D721Med (cell line): ENCODE measurements at regions not wholly inside any gene's neighbourhood (a gene's known extent, or its start where the extent isn't known, plus 50 kb on each side); places are given as distances from the start of the nearest gene placed in this dataset.

Source experiments
- DNase-seq: peaks from one replicate; pipeline ENCODE4 v3.0.0; 2011; ENCODE audit warnings: low spot score; ENCODE audit not compliant: insufficient read length
- FAIRE-seq: peaks from 2 replicates; lab custom pipeline; 2011; peaks lifted over from hg19 to GRCh38; lab: Jason Lieb, UNC
- TF ChIP-seq, protein P1 (sequence below): IDR thresholded peaks from 2 replicates; pipeline ENCODE4 v1.5.1; 2012; ENCODE audit warnings: mild to moderate bottlenecking, control low read depth; ENCODE audit not compliant: insufficient read depth; ENCODE audit errors: missing control alignments

DNA sequence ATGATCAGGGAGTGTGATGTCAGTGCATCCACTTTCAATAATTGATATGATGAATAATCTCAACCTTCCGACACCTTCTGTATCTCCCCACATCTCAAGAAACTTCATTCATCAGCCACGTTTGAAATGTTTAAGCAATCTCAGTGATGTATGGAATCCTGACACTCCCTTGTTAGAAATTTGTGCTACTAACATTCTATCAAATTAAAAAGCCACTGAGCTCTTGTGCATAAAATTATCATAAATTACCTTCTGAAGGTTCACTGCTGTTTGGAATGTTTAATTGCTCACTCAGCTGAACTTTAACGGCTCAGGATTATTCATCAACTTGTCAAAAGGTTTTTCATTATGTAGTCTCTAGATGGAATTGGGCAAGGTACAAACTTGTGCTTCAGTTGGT lies 108.4 kb upstream of the DPH6 start:
- TF ChIP-seq, protein P1, sequence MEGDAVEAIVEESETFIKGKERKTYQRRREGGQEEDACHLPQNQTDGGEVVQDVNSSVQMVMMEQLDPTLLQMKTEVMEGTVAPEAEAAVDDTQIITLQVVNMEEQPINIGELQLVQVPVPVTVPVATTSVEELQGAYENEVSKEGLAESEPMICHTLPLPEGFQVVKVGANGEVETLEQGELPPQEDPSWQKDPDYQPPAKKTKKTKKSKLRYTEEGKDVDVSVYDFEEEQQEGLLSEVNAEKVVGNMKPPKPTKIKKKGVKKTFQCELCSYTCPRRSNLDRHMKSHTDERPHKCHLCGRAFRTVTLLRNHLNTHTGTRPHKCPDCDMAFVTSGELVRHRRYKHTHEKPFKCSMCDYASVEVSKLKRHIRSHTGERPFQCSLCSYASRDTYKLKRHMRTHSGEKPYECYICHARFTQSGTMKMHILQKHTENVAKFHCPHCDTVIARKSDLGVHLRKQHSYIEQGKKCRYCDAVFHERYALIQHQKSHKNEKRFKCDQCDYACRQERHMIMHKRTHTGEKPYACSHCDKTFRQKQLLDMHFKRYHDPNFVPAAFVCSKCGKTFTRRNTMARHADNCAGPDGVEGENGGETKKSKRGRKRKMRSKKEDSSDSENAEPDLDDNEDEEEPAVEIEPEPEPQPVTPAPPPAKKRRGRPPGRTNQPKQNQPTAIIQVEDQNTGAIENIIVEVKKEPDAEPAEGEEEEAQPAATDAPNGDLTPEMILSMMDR = no peak
- FAIRE-seq = no peak
- DNase-seq = no peak

GRCh38 chr15:35657679-35658311 lies 111.8 kb upstream of the DPH6 start:
- TF ChIP-seq, protein P1 = no peak
- DNase-seq (no peak), FAIRE-seq (no peak)

DNA sequence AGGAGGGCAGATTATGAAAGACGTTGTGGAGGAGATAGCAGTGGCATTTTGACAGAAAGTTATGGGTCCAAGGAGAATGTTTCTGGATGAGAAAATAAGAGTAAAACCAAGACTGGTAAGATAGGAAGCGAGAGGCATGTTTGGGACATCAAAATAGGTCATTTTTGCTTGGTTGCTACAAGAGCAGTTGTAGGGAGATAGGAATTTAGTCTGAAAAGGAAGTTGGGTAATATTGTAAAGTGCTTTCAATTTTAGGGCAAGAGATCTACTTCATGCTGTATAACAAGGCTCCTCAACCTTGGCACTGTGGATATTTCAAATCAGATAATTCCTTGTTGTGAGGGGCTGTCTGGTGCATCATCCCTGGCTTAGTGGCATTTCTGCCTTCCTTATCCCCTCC lies 118.0 kb upstream of the DPH6 start:
- TF ChIP-seq, protein P1 = no peak
- DNase-seq (no peak), FAIRE-seq (no peak)

DNA sequence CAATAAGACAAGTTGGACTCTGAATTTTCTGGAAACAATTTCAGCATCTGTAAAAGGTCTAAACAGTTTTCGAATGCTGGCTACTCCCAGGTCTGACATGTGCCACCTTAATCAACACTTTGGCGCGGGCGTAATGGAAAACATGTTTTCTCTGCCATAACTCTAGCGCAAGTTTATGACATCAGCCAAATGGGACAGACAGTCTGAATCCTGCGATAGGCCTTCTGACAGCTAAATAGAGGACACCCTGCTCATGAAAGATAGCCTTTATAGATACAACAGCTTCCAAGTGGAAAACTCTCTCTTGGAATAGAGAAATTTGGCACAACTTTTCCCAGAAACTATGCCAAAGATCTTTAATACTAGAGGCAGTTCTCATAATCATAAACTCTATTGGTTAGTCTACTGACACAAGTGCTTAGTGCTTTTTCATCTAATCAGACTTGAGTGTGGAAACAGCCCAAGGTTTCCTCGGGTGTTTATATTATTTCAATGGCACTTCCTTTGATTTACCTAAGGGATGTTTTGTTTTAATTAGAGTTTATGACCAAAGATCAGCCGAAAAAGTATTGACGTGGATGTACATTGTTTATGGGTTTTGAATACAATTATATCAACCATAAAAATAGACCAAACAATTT lies 120.1 kb upstream of the DPH6 start:
- TF ChIP-seq, protein P1 = no peak
- DNase-seq (no peak), FAIRE-seq (no peak)

- TF ChIP-seq, protein P1 = no peak
These were observed 121.9 kb upstream of the DPH6 start for GRCh38 chr15:35667908-35668307.

DNA sequence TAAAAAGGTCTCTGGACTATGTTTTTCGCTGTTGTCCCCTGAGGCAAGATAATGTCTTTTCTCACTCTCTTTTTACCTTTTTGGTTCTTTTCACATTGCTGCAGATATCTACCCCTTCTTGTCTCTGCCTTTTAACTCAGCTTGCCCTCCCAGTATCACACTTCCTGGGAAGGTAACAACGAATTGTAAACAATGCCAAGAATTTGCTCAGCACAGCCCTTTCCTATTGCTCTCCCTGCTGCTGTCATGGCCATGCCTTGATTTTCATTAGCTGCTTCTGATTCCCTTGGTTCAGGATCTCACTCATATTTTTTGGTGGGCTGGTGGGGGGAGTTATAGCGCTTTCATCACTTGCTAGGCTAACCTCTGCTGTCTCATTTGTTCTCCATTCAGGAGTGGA lies 123.1 kb upstream of the DPH6 start:
- DNase-seq (no peak), FAIRE-seq (no peak)
- TF ChIP-seq, protein P1 = no peak

More at GRCh38 chr15:35667908-35668307, 121.9 kb upstream of the DPH6 start:
- FAIRE-seq (no peak), DNase-seq (no peak)

DNA sequence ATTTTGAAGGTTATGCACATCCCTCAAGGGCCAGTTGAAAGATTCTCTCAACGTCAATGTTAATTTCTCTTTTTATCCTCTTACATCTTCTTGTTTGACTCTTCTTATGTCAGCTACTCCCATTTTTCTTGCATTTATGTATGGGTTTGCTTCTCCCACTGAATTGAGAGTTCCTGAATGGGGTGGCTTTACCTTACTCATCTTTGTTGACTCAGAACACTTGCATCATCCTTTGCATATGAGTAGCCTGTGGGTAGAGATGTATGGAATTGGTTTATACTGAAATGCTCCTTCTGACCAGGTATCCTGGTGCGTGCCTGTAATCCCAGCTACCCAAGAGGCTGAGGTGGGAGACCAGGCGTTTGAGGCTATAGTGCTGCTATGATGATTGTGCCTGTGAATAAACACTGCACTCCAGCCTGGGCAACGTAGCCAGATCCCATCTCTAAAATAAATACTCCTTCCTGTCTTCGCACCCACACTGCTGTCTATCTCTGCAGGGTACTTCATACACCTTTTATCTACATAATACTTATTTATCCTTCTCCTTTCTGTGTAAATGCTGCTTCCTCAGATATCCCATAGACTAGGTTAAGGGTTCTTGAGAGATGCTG lies 123.6 kb upstream of the DPH6 start:
- FAIRE-seq = no peak
- no peak for DNase-seq
- TF ChIP-seq, protein P1 = no peak
